Mammary epithelial cell (primary cell): ENCODE measurements at regions not wholly inside any gene's neighbourhood (a gene's known extent, or its start where the extent isn't known, plus 50 kb on each side); places are given as distances from the start of the nearest gene placed in this dataset.

Source experiments
- CTCF ChIP-seq, 2 donors: IDR thresholded peaks in 1 of 2; conservative IDR thresholded peaks in 1 of 2; 2 replicates each; pipeline ENCODE4 v1.5.1; 2011 to 2012; ENCODE audit warnings: inconsistent platforms in 2 of 2, low read length in 2 of 2, mild to moderate bottlenecking in 2 of 2, control low read depth in 1 of 2, low read depth in 1 of 2; ENCODE audit not compliant: insufficient read depth in 1 of 2; ENCODE audit errors: extremely low read depth in 1 of 2
- EZH2 ChIP-seq: IDR thresholded peaks from 2 replicates; pipeline ENCODE4 v1.6.1; 2012; ENCODE audit warnings: low read length, inconsistent platforms, borderline replicate concordance

- no peak for TF ChIP-seq CTCF (conservative IDR thresholded peaks at IDR 0.05 in 1 of 2, IDR thresholded peaks at IDR 0.05 in 1 of 2; ENCODE audit: extremely low read depth in 1 of 2, insufficient read depth in 1 of 2, low read depth in 1 of 2, low read length in 2 of 2)
- TF ChIP-seq EZH2: no peak
These were observed 156.2 kb downstream of the CDC5L start for GRCh38 chr6:44543664-44544063.
